DND-41 (cell line): ENCODE measurements at regions not wholly inside any gene's neighbourhood (a gene's known extent, or its start where the extent isn't known, plus 50 kb on each side); places are given as distances from the start of the nearest gene placed in this dataset.

Experiments used
- EZH2 ChIP-seq: IDR thresholded peaks from 3 replicates; pipeline ENCODE4 v1.6.1; 2012; ENCODE audit warnings: borderline replicate concordance, low read depth, mild to moderate bottlenecking, moderate library complexity, low read length, inconsistent platforms; ENCODE audit not compliant: severe bottlenecking
- TF ChIP-seq, protein P1 (sequence below): IDR thresholded peaks from 2 replicates; pipeline ENCODE4 v1.5.1; 2012; ENCODE audit warnings: borderline replicate concordance, low read length, moderate library complexity, mild to moderate bottlenecking; ENCODE audit not compliant: poor library complexity, severe bottlenecking; ENCODE audit errors: extremely low read depth

DNA sequence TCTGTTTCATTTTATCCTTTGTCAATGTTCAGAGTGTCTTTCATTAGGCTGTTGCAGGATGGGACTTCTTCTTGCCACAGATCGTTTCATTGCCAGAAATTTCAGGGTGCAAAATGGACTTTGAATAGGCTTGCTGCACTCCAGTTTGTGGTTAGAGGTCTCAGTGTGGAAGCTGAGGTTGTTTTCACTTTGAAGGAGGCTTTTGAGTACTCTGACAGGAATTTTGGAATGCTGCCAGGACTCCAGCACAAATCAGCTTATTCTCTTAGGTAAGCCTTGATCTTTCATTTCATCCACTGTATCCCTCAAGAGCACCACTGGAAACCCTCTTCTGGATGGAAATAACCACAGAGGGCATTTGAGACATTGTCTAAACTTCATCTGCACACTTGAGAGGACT, 715.1 kb upstream of the TSPY4 start:
- TF ChIP-seq, protein P1, sequence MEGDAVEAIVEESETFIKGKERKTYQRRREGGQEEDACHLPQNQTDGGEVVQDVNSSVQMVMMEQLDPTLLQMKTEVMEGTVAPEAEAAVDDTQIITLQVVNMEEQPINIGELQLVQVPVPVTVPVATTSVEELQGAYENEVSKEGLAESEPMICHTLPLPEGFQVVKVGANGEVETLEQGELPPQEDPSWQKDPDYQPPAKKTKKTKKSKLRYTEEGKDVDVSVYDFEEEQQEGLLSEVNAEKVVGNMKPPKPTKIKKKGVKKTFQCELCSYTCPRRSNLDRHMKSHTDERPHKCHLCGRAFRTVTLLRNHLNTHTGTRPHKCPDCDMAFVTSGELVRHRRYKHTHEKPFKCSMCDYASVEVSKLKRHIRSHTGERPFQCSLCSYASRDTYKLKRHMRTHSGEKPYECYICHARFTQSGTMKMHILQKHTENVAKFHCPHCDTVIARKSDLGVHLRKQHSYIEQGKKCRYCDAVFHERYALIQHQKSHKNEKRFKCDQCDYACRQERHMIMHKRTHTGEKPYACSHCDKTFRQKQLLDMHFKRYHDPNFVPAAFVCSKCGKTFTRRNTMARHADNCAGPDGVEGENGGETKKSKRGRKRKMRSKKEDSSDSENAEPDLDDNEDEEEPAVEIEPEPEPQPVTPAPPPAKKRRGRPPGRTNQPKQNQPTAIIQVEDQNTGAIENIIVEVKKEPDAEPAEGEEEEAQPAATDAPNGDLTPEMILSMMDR: no peak
- TF ChIP-seq EZH2: no peak
